ENCODE measurements at regions not wholly inside any gene's neighbourhood (a gene's known extent, or its start where the extent isn't known, plus 50 kb on each side); places are given as distances from the start of the nearest gene placed in this dataset.

GRCh38 chr7:106190589-106191330, 78.6 kb upstream of the SYPL1 start:
- Histone ChIP-seq H3K27ac (ENCODE audit: insufficient read length, low read depth, low read length) (no peak overlapping the region), H3K4me2 (ENCODE audit: insufficient read depth, insufficient read length, low read length) (no peak overlapping the region)
- no peak overlapping the region for H3K27ac Mint-ChIP-seq

More at GRCh38 chr7:106190589-106191330, 78.6 kb upstream of the SYPL1 start:
- H3K14ac ChIP-seq (ENCODE audit: insufficient read depth, low read length), result no peak overlapping the region
- H3K23me2 ChIP-seq (ENCODE audit: insufficient read length, low read depth, low read length, poor library complexity, severe bottlenecking), result no peaks in the 10 kb centered on the region
- H3K4me1 ChIP-seq (ENCODE audit: insufficient read depth, low read length), result no peaks in the 10 kb centered on the region
- no peak overlapping the region for H2BK120ac ChIP-seq (ENCODE audit: low read depth, low read length, poor library complexity, severe bottlenecking)
- no peak overlapping the region for H2BK5ac ChIP-seq (ENCODE audit: insufficient read length, low read length)
- H3K4me3 Mint-ChIP-seq, result no peak overlapping the region
- no peak for TF ChIP-seq CTCF (conservative IDR thresholded peaks at IDR 0.05)
- no peak overlapping the region for H2BK12ac ChIP-seq (ENCODE audit: insufficient read length, low read depth, low read length)
- H3T11ph ChIP-seq (ENCODE audit: low read length), result no peak overlapping the region
- H2BK20ac ChIP-seq (ENCODE audit: low read depth, low read length, poor library complexity, severe bottlenecking), result no peak overlapping the region
- no peaks in the 10 kb centered on the region for H3K4me1 Mint-ChIP-seq
- H4K20me1 ChIP-seq (ENCODE audit: control insufficient read depth, insufficient read depth, insufficient read length), result no peaks in the 10 kb centered on the region
- H3K9ac ChIP-seq (ENCODE audit: extremely low read depth, insufficient read length, low read length), result no peak overlapping the region
- H3K9me3 ChIP-seq (ENCODE audit: control insufficient read depth, low read depth, low read length), result no peaks in the 10 kb centered on the region
- no CpG with 5 or more reads among the region's 10 CpGs for WGBS (ENCODE audit: extremely low coverage, insufficient read length, low lambda C conversion rate)
- no peak for DNase-seq
- no peak overlapping the region for H3K56ac ChIP-seq (ENCODE audit: insufficient read length, low read depth, low read length)
- no peaks in the 10 kb centered on the region for H3K79me2 ChIP-seq (ENCODE audit: insufficient read depth, low read length)
- H3K23ac ChIP-seq (ENCODE audit: insufficient read length, low read depth, low read length), result no peak overlapping the region
- H3K36me3 Mint-ChIP-seq (ENCODE audit: insufficient read depth in 1 of 3, low read depth in 3 of 3), result no peaks in the 10 kb centered on the region
- no peak overlapping the region for H4K5ac ChIP-seq (ENCODE audit: insufficient read length, low read depth, low read length)
- H4K8ac ChIP-seq (replicated peaks; ENCODE audit: insufficient read length, low read depth, low read length), result no peak overlapping the region
- no peak overlapping the region for H2BK15ac ChIP-seq (ENCODE audit: low read depth, low read length)
- no peak overlapping the region for H4K91ac ChIP-seq (ENCODE audit: insufficient read length, low read depth, low read length)
- H3K27me3 ChIP-seq (ENCODE audit: insufficient read depth, low read length), result no peaks in the 10 kb centered on the region
- no peak overlapping the region for H2AFZ ChIP-seq (ENCODE audit: low read length)
- H3K27me3 Mint-ChIP-seq (ENCODE audit: low read depth), result no peaks in the 10 kb centered on the region; the same call in 1 of the 2 replicates
- H3K9me3 Mint-ChIP-seq, result no peaks in the 10 kb centered on the region
- no peaks in the 10 kb centered on the region for H3K79me1 ChIP-seq (ENCODE audit: insufficient read depth, low read depth, low read length, poor library complexity, severe bottlenecking)
- no peak overlapping the region for H3K18ac ChIP-seq (ENCODE audit: insufficient read length, low read depth, low read length)
- no peak overlapping the region for H3K4ac ChIP-seq (ENCODE audit: low read depth, low read length)
- H2AK5ac ChIP-seq (ENCODE audit: insufficient read length, low read length), result no peak overlapping the region
